GM10266 (cell line): ENCODE measurements at regions not wholly inside any gene's neighbourhood (a gene's known extent, or its start where the extent isn't known, plus 50 kb on each side); places are given as distances from the start of the nearest gene placed in this dataset.
"Not testable (repeated sequence)": the region's sequence is repeated elsewhere in the genome, so short reads cannot be mapped to it uniquely, and the experiment has no call there.

Source experiments
- DNase-seq: peaks from one replicate; pipeline ENCODE4 v3.0.0; 2012; ENCODE audit errors: extremely low spot score
- TF ChIP-seq, protein P1 (sequence below): IDR thresholded peaks from 2 replicates; pipeline ENCODE4 v1.5.1; 2012; ENCODE audit warnings: mild to moderate bottlenecking, low read depth; ENCODE audit not compliant: control insufficient read depth, insufficient read depth; ENCODE audit errors: missing control alignments

DNA sequence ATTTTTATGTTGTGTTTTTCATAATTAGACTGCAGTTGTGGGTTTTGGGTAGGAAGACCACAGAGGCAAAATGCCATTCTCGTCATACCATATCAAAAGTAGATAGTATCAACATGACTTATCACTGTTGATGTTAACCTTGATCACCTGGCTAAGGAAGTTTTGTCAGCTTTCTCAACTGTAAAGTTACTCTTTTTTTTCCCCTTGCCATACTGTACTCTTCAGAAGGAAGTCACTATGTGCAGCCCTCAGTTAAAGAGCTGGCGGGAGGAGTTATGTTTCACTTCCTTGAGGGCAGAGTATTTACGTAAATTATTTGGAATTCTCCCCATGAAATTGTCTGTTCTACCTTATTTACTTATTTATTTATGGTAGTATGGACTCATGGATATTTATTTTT lies 78.7 kb downstream of the PRORP start:
- no peak for DNase-seq
- TF ChIP-seq, protein P1, sequence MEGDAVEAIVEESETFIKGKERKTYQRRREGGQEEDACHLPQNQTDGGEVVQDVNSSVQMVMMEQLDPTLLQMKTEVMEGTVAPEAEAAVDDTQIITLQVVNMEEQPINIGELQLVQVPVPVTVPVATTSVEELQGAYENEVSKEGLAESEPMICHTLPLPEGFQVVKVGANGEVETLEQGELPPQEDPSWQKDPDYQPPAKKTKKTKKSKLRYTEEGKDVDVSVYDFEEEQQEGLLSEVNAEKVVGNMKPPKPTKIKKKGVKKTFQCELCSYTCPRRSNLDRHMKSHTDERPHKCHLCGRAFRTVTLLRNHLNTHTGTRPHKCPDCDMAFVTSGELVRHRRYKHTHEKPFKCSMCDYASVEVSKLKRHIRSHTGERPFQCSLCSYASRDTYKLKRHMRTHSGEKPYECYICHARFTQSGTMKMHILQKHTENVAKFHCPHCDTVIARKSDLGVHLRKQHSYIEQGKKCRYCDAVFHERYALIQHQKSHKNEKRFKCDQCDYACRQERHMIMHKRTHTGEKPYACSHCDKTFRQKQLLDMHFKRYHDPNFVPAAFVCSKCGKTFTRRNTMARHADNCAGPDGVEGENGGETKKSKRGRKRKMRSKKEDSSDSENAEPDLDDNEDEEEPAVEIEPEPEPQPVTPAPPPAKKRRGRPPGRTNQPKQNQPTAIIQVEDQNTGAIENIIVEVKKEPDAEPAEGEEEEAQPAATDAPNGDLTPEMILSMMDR = no peak

DNA sequence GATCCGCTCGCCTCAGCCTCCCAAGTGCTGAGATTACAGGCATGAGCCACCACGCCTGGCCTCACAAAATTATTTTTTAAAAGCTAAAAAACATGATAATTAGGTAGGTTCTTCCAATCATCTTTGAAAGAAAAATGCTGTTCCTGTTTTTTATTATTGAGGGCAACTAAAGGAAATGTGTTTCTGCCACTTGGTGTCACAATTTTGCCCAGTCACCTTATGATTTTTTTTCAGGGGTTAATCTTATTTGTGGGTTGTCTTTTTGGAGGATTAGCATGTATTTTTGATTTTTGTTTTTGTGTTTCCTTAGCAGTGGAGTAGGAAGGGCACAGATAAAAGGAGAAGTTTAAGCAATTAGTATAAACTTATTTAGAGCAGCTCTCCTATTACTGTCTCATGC lies 79.8 kb downstream of the PRORP start:
- TF ChIP-seq, protein P1 = no peak
- no peak for DNase-seq

DNA sequence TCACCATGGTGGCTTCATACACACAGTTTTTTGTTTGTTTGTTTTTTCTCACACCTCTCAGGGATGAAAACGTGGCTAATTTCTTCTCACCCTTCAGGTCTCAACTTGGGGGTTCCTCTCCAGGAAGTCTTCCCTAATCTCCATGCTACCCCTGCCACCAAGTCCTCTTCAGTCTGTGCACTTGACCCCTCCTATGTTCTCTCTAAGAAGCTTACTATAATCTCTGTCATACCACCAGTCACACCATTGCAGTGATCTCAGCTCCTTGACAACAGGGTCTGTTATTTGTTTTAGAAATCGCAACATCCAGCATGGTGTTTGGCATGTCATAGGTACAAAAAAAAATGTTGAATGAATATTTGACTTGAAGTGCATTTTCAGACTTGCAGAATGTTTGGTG lies 83.4 kb downstream of the PRORP start:
- DNase-seq = no peak
- TF ChIP-seq, protein P1 = no peak

DNA sequence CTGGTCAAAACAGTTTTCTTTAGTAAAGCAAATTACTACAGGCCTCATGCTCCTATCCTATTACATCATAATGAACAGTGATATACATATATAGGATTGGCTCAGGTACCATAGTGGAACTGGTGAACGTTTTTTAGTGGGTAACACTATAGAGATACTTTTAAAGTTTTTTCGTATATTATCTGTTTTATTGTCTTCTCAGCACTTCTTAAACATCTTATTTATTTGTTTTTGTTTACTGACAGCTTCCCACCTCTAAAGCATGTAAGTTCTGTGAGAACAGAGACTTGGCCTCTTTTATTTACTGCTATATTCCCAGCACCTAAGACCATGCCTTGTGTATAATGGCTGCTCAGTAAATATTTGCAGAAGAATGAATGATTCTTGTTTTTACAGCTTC lies 81.1 kb upstream of the PSMA6 start:
- TF ChIP-seq, protein P1 = no peak
- no peak for DNase-seq

DNA sequence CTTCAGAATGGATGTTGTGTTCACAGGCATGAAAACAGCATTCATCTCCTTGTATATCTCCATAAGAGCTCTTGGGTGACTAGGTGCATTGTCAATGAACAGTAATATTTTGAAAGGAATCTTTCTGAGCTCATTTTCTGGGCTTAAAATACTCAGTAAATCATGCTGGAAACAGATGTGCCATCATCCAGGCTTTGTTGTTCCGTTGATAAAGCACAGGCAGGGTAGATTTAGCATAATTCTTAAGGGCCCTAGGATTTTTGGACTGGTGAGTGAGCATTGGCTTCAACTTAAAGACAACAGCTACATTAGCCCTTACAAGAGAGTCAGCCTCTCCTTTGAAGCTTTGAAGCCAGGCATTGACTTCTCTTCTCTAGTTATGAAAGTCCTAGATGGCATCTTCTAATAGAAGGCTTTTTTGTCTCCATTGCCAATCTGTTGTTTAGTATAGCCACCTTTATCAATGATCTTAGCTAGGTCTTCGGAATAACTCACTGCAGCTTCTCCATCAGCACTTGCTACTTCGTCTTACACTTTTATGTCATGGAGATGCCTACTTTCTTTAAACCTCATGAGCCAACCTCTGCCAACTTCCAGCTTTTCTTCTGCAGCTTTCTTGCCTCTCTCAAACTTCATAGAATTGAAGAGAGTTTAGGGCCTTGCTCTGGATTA lies 79.6 kb upstream of the PSMA6 start:
- no peak for DNase-seq
- TF ChIP-seq, protein P1 = no peak

DNA sequence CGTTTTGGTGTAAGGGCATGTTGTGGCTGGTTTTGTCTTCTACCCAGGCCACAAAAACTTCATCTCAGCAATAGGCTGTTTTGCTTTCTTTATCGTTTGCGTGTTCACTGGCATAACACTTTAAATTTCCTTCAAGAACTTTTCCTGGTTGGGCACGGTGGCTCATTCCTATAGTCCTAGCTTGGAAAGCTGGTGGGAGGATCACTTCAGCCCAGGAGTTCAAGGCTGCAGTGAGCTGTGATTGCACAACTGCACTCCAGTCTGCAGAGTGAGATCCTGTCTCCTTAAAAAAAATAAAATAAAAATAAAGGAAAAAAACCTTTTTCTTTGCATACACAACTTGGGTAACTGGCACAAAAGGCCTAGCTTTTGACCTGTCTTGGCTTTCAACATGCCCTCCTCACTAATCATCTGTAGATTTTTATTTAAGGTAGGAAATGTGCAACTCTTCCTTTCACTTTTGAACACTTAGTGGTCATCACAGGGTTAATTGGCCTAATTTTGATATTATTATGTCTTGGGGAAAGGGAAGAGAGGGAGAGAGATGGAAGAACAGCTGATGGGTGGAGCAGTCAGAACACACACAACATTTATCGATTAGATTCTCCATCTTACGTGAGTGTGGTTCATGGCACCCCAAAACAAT lies 78.9 kb upstream of the PSMA6 start:
- TF ChIP-seq, protein P1 = no peak
- no peak for DNase-seq

DNA sequence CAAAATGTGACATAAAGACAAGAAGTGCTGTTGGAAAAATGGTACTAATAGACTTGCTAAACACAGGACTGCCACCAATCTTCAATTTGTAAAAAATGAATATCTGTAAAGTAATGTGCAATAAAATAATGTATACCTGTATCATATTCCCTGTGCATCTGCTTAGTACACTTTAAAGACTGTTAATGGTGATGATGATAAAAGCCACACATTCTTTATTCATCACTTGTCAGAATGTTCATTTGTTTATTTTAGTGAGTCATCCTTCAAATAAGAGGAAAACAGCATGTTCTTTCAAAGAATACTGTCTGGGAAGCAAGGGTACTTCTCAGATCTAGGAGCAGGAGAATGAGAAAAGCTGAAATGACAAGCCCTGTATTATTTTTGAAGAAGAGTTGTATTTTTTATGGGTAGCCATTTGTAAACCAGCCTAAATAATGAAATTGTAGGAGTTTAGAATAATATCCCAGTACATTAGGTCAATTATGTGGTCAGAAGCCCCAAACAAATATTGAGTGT lies 78.3 kb upstream of the PSMA6 start:
- TF ChIP-seq, protein P1 = no peak
- DNase-seq = no peak

DNA sequence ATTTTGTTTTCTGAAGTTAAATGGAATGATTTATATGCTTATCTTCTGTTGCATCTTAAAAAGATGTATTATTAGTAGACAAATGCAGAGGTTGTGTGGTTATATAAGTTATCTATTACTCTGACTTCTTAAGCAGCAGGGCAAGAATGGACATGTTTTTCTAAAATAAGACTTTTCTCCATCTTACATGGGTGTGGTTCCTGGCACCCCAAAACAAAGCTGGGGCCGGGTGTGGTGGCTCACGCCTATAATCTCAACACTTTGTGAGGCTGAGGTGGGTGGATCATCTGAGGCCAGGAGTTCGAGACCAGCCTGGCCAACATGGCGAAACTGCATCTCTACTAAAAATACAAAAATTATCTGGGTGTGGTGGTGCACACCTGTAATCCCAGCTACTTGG lies 77.8 kb upstream of the PSMA6 start:
- not testable (repeated sequence) for DNase-seq
